ENCODE measurements at regions not wholly inside any gene's neighbourhood (a gene's known extent, or its start where the extent isn't known, plus 50 kb on each side); places are given as distances from the start of the nearest gene placed in this dataset.

- DNase-seq: no peak
- Histone ChIP-seq H3K4me3 (ENCODE audit: low read depth, low read length) (no peak overlapping the region), H3K9me3 (no peaks in the 10 kb centered on the region), H3K4me1 (peaks cover 4% of the 10 kb centered on the region), H3K36me3 (no peaks in the 10 kb centered on the region), H3K27me3 (no peaks in the 10 kb centered on the region)
- no peak for TF ChIP-seq CTCF (IDR thresholded peaks at IDR 0.05; ENCODE audit: low read depth, low read length)
Measured at GRCh38 chr3:177739461-177739860, 542.2 kb upstream of the TBL1XR1 start.

- TF ChIP-seq CTCF (IDR thresholded peaks at IDR 0.05; ENCODE audit: low read depth, low read length): no peak
- Histone ChIP-seq H3K36me3 (no peaks in the 10 kb centered on the region), H3K4me1 (peaks cover 6% of the 10 kb centered on the region), H3K27me3 (no peaks in the 10 kb centered on the region), H3K9me3 (no peaks in the 10 kb centered on the region), H3K4me3 (ENCODE audit: low read depth, low read length) (no peak overlapping the region)
- DNase-seq: no peak
Measured at GRCh38 chr3:177740254-177740653, 543.0 kb upstream of the TBL1XR1 start.

GRCh38 chr3:177742273-177742672 lies 545.0 kb upstream of the TBL1XR1 start:
- Histone ChIP-seq H3K27me3 (no peaks in the 10 kb centered on the region), H3K4me1 (peaks cover 6% of the 10 kb centered on the region), H3K36me3 (no peaks in the 10 kb centered on the region), H3K4me3 (ENCODE audit: low read depth, low read length) (no peak overlapping the region), H3K9me3 (no peaks in the 10 kb centered on the region)
- DNase-seq: no peak
- TF ChIP-seq CTCF (IDR thresholded peaks at IDR 0.05; ENCODE audit: low read depth, low read length): no peak

GRCh38 chr3:177743173-177743890 lies 546.0 kb upstream of the TBL1XR1 start:
- no peak for DNase-seq
- Histone ChIP-seq H3K9me3 (no peaks in the 10 kb centered on the region), H3K27me3 (no peaks in the 10 kb centered on the region), H3K4me1 (peaks cover 6% of the 10 kb centered on the region), H3K36me3 (no peaks in the 10 kb centered on the region), H3K4me3 (ENCODE audit: low read depth, low read length) (no peak overlapping the region)
- no peak for TF ChIP-seq CTCF (IDR thresholded peaks at IDR 0.05; ENCODE audit: low read depth, low read length)

GRCh38 chr3:177744873-177745606 lies 547.8 kb upstream of the TBL1XR1 start:
- H3K9me3 ChIP-seq: no peaks in the 10 kb centered on the region
- H3K27me3 ChIP-seq: no peaks in the 10 kb centered on the region
- H3K4me1 ChIP-seq: peaks cover 2% of the 10 kb centered on the region; the same call in 1 of the 2 replicates
- no peak for DNase-seq
- no peak for TF ChIP-seq CTCF (IDR thresholded peaks at IDR 0.05; ENCODE audit: low read depth, low read length)
- no peak overlapping the region for H3K4me3 ChIP-seq (ENCODE audit: low read depth, low read length)
- no peaks in the 10 kb centered on the region for H3K36me3 ChIP-seq

GRCh38 chr3:177745607-177746005 lies 548.3 kb upstream of the TBL1XR1 start:
- no peak for TF ChIP-seq CTCF (IDR thresholded peaks at IDR 0.05; ENCODE audit: low read depth, low read length)
- no peak for DNase-seq
- no peaks in the 10 kb centered on the region for H3K27me3 ChIP-seq
- no peaks in the 10 kb centered on the region for H3K36me3 ChIP-seq
- no peaks in the 10 kb centered on the region for H3K9me3 ChIP-seq
- H3K4me3 ChIP-seq (ENCODE audit: low read depth, low read length): no peak overlapping the region
- peaks cover 2% of the 10 kb centered on the region; the same call in 1 of the 2 replicates for H3K4me1 ChIP-seq

Measured in BE2C (cell line).